ENCODE measurements at regions not wholly inside any gene's neighbourhood (a gene's known extent, or its start where the extent isn't known, plus 50 kb on each side); places are given as distances from the start of the nearest gene placed in this dataset.

- intact Hi-C loops (cut with micrococcal nuclease), result no loop called here
- no peak overlapping the region for H4K8ac ChIP-seq (ENCODE audit: low read depth in 2 of 2, low read length in 2 of 2)
- no peaks in the 10 kb centered on the region for H3K36me3 ChIP-seq (ENCODE audit: control insufficient read depth, insufficient read depth, low read length)
- H3K4me2 ChIP-seq (ENCODE audit: low read depth, low read length), result no peak overlapping the region
- H3K9me3 ChIP-seq (ENCODE audit: control insufficient read depth, insufficient read depth, low read length), result no peaks in the 10 kb centered on the region
- no peaks in the 10 kb centered on the region for H4K20me1 ChIP-seq (ENCODE audit: insufficient read depth, low read length)
- H3K9ac ChIP-seq (ENCODE audit: low read depth, low read length), result no peak overlapping the region
- DNase-seq (no peak), ATAC-seq (ENCODE audit: low read depth) (no peak)
- no peaks in the 10 kb centered on the region for H3K4me1 ChIP-seq (ENCODE audit: control insufficient read depth, insufficient read depth, low read length)
- H4K5ac ChIP-seq (ENCODE audit: low read depth, low read length), result no peak overlapping the region
- H3K56ac ChIP-seq (ENCODE audit: extremely low read depth, insufficient read depth, low read length), result no peak overlapping the region
- no peak overlapping the region for H2AK9ac ChIP-seq (replicated peaks; ENCODE audit: low read depth, low read length, poor library complexity)
- no CpG with 5 or more reads among the region's 5 CpGs for WGBS, 2 experiments (ENCODE audit: extremely low coverage in 2 of 2, insufficient read length in 1 of 2)
- H2BK15ac ChIP-seq (ENCODE audit: low read depth, low read length), result no peak overlapping the region
- H3K27ac ChIP-seq (ENCODE audit: insufficient read depth, low read length), result no peak overlapping the region
- no peak overlapping the region for H4K91ac ChIP-seq (ENCODE audit: insufficient read depth, low read depth, low read length)
- H2AFZ ChIP-seq (replicated peaks; ENCODE audit: low read length, poor library complexity), result no peak overlapping the region
- H3K14ac ChIP-seq (replicated peaks; ENCODE audit: low read depth, low read length), result no peak overlapping the region
- H3K9me1 ChIP-seq (ENCODE audit: insufficient read depth, low read length), result no peaks in the 10 kb centered on the region
- no TSS peak for BruUV-seq (replicated peaks)
- H3K4me3 ChIP-seq (ENCODE audit: insufficient read depth, low read depth, low read length), result no peak overlapping the region
- no peak overlapping the region for H3K4ac ChIP-seq (ENCODE audit: low read depth, low read length)
- H2BK5ac ChIP-seq (ENCODE audit: low read depth, low read length, poor library complexity, severe bottlenecking), result no peak overlapping the region
- TF ChIP-seq CEBPB (IDR thresholded peaks at IDR 0.05; ENCODE audit: low read depth, low read length) (no peak), SMC3 (IDR thresholded peaks at IDR 0.05; ENCODE audit: low read depth, low read length) (no peak), MAZ (IDR thresholded peaks at IDR 0.05; ENCODE audit: borderline replicate concordance, low read depth, low read length) (no peak), RCOR1 (IDR thresholded peaks at IDR 0.05; ENCODE audit: insufficient replicate concordance, low read length) (no peak), NFE2L2 (IDR thresholded peaks at IDR 0.05; ENCODE audit: low read depth, low read length) (no peak), FOS (IDR thresholded peaks at IDR 0.05; ENCODE audit: low read depth, low read length) (no peak), MAFK (IDR thresholded peaks at IDR 0.05; ENCODE audit: low read depth, low read length) (no peak), MXI1 (IDR thresholded peaks at IDR 0.05; ENCODE audit: borderline replicate concordance, low read depth, low read length) (no peak), RFX5 (IDR thresholded peaks at IDR 0.05; ENCODE audit: low read depth, low read length) (no peak), POLR2A (IDR thresholded peaks at IDR 0.05; ENCODE audit: low read depth, low read length) (no peak), BHLHE40 (IDR thresholded peaks at IDR 0.05; ENCODE audit: low read depth, low read length) (no peak), RAD21 (IDR thresholded peaks at IDR 0.05; ENCODE audit: low read length) (no peak), CHD1 (IDR thresholded peaks at IDR 0.05; ENCODE audit: low read depth, low read length) (no peak)
- TF ChIP-seq, protein P1, sequence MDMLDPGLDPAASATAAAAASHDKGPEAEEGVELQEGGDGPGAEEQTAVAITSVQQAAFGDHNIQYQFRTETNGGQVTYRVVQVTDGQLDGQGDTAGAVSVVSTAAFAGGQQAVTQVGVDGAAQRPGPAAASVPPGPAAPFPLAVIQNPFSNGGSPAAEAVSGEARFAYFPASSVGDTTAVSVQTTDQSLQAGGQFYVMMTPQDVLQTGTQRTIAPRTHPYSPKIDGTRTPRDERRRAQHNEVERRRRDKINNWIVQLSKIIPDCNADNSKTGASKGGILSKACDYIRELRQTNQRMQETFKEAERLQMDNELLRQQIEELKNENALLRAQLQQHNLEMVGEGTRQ (IDR thresholded peaks at IDR 0.05; ENCODE audit: low read depth, low read length), result no peak
- TF ChIP-seq, protein P2, sequence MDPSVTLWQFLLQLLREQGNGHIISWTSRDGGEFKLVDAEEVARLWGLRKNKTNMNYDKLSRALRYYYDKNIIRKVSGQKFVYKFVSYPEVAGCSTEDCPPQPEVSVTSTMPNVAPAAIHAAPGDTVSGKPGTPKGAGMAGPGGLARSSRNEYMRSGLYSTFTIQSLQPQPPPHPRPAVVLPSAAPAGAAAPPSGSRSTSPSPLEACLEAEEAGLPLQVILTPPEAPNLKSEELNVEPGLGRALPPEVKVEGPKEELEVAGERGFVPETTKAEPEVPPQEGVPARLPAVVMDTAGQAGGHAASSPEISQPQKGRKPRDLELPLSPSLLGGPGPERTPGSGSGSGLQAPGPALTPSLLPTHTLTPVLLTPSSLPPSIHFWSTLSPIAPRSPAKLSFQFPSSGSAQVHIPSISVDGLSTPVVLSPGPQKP (IDR thresholded peaks at IDR 0.05; ENCODE audit: borderline replicate concordance, low read depth, low read length), result no peak
- TF ChIP-seq, protein P3, sequence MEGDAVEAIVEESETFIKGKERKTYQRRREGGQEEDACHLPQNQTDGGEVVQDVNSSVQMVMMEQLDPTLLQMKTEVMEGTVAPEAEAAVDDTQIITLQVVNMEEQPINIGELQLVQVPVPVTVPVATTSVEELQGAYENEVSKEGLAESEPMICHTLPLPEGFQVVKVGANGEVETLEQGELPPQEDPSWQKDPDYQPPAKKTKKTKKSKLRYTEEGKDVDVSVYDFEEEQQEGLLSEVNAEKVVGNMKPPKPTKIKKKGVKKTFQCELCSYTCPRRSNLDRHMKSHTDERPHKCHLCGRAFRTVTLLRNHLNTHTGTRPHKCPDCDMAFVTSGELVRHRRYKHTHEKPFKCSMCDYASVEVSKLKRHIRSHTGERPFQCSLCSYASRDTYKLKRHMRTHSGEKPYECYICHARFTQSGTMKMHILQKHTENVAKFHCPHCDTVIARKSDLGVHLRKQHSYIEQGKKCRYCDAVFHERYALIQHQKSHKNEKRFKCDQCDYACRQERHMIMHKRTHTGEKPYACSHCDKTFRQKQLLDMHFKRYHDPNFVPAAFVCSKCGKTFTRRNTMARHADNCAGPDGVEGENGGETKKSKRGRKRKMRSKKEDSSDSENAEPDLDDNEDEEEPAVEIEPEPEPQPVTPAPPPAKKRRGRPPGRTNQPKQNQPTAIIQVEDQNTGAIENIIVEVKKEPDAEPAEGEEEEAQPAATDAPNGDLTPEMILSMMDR (conservative IDR thresholded peaks at IDR 0.05; ENCODE audit: low read depth, low read length), result no peak
- no peak overlapping the region for H3K23ac ChIP-seq (ENCODE audit: low read depth, low read length)
- H2AK5ac ChIP-seq (ENCODE audit: low read depth, low read length), result no peak overlapping the region
- ChIA-PET POLR2A (ENCODE audit: unreplicated experiment) (no interaction called here), CTCF (no interaction called here)
- dilution Hi-C loops (cut with HindIII; ENCODE audit: low sequenced_read_pairs, unreplicated experiment), result no loop called here
- no peaks in the 10 kb centered on the region for H3K79me1 ChIP-seq (ENCODE audit: low read depth in 1 of 2, low read length in 2 of 2)
- H3K18ac ChIP-seq (ENCODE audit: low read depth, low read length), result no peak overlapping the region
- in situ Hi-C loops (cut with MboI; ENCODE audit: low sequenced_read_pairs), result no loop called here
- H3K27me3 ChIP-seq (ENCODE audit: control insufficient read depth, insufficient read depth, low read length), result no peaks in the 10 kb centered on the region
- H2BK120ac ChIP-seq (ENCODE audit: low read depth, low read length), result no peak overlapping the region
- H2BK20ac ChIP-seq (ENCODE audit: low read depth, low read length), result no peak overlapping the region
Observed at GRCh38 chr4:120435179-120435578, 368.5 kb upstream of the MAD2L1 start.

Data from IMR-90 (cell line).